GM21529 (cell line): ENCODE measurements at regions not wholly inside any gene's neighbourhood (a gene's known extent, or its start where the extent isn't known, plus 50 kb on each side); places are given as distances from the start of the nearest gene placed in this dataset.

Experiments
- ATAC-seq: cut with Tn5 transposase; IDR thresholded peaks from one replicate; pipeline ENCODE4 v1.9.1; 2021; ENCODE audit not compliant: unreplicated experiment

- ATAC-seq, result no peak
These were observed 347.0 kb downstream of the BTBD3 start for GRCh38 chr20:12264711-12265110.

- ATAC-seq, result no peak
These were observed 348.0 kb downstream of the BTBD3 start for GRCh38 chr20:12265662-12266061.

GRCh38 chr20:12269579-12269978 lies 351.9 kb downstream of the BTBD3 start:
- no peak for ATAC-seq

- no peak for ATAC-seq
These were observed 353.2 kb downstream of the BTBD3 start for GRCh38 chr20:12270863-12271262.

GRCh38 chr20:12276011-12276673 lies 358.4 kb downstream of the BTBD3 start:
- no peak for ATAC-seq

- ATAC-seq, result no peak
These were observed 369.9 kb downstream of the BTBD3 start for GRCh38 chr20:12287575-12287974.

GRCh38 chr20:12289465-12289864 lies 371.8 kb downstream of the BTBD3 start:
- no peak for ATAC-seq

- no peak for ATAC-seq
These were observed 373.7 kb downstream of the BTBD3 start for GRCh38 chr20:12291386-12291785.

GRCh38 chr20:12293900-12294299 lies 376.2 kb downstream of the BTBD3 start:
- no peak for ATAC-seq

GRCh38 chr20:12294678-12295077 lies 377.0 kb downstream of the BTBD3 start:
- no peak for ATAC-seq

- no peak for ATAC-seq
These were observed 387.7 kb downstream of the BTBD3 start for GRCh38 chr20:12305188-12305950.

GRCh38 chr20:12306107-12306506 lies 388.4 kb downstream of the BTBD3 start:
- no peak for ATAC-seq

GRCh38 chr20:12311094-12311865 lies 393.6 kb downstream of the BTBD3 start:
- ATAC-seq, result no peak

- no peak for ATAC-seq
These were observed 398.0 kb downstream of the BTBD3 start for GRCh38 chr20:12315652-12316051.

GRCh38 chr20:12316794-12317193 lies 399.1 kb downstream of the BTBD3 start:
- no peak for ATAC-seq

- ATAC-seq, result no peak
These were observed 399.7 kb downstream of the BTBD3 start for GRCh38 chr20:12317433-12317832.

GRCh38 chr20:12318043-12318442 lies 400.4 kb downstream of the BTBD3 start:
- no peak for ATAC-seq

- ATAC-seq, result no peak
These were observed 404.0 kb downstream of the BTBD3 start for GRCh38 chr20:12321736-12322135.

- no peak for ATAC-seq
These were observed 409.5 kb downstream of the BTBD3 start for GRCh38 chr20:12327205-12327604.

- ATAC-seq, result no peak
These were observed 413.5 kb downstream of the BTBD3 start for GRCh38 chr20:12331236-12331635.

- ATAC-seq, result no peak
These were observed 419.9 kb downstream of the BTBD3 start for GRCh38 chr20:12337601-12338000.

- no peak for ATAC-seq
These were observed 428.3 kb downstream of the BTBD3 start for GRCh38 chr20:12345978-12346377.
